NCI-H2196 treated with DMSO at 0.1 percent for 48 hours (cell line): ENCODE measurements at regions not wholly inside any gene's neighbourhood (a gene's known extent, or its start where the extent isn't known, plus 50 kb on each side); places are given as distances from the start of the nearest gene placed in this dataset.

Experiments
- DNase-seq: peaks from one replicate; lab custom pipeline; 2025; ENCODE audit not compliant: unreplicated experiment; lab: John Stamatoyannopoulos, UW

DNA sequence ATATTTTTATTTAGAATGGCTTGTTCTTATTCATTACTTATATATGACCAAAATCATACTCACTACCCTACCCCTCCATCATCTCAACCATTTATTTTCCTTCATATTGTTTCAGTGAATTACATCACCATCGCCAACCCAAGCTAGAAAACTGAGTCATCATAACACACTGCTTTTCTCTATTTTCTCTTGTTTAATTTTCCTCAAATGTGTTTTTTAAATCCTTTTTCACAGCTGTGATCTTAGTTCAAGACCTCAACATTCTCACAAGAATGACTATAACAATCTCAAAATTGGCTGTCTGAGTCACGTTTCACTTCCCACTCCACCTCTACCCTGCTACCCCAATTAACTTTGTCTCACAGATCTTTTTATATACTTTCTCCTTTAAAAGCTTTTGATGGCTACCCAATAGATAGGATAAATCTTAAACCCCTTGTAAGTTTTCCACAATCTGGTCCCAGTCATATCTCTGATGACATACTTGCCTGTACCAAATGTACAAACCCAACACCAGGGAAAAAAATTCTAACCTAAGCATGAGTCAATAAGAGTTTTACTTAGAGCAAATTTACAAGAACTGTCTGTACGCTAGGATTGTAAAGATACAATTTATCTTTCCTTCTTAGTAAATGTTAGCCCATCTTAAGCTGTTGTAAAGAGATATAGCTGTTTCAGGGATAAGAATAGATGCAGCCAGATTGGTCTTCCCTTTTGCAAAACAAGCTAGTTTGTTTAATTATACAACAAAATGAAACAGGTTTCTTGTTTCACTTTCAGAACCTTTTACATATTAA, 635.1 kb upstream of the SLC39A10 start:
- DNase-seq = no peak

DNA sequence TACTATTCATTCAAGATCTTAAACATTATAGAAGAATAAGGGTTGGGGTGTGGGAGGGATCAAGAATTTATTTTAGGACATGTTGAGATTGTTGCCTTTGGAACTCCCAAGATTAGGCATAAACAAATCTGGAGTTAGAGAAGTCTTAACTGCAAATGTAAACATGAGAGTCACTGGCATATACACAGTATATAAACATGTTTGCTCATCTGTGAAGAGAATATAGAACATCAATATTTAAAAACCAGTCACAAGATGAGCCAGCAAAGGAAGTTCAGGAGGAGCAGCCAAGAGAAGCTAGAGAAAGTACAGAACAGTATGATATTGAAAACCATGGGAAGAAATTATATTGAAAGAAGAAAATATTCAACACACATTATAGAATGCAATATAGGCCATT, 638.6 kb upstream of the SLC39A10 start:
- no peak for DNase-seq

DNA sequence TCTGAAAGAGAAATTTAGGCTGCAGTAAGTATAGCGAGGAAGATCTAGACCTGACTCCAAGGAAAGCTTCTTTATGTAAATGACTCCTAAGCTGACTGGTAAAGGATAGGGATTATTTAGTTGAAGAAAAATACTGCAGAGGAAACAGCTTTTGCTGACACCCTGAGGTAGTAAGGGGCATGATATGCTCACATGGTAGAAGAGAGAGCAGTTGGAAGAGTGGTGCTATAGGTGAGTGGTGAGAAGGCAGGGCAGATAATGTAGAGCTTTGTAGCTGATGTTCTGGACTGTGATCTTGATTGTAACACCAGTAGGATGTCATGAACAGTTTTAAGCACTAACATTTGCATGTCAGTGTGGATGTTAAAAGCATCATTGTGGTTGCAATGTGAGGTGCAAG, 639.1 kb upstream of the SLC39A10 start:
- no peak for DNase-seq

DNA sequence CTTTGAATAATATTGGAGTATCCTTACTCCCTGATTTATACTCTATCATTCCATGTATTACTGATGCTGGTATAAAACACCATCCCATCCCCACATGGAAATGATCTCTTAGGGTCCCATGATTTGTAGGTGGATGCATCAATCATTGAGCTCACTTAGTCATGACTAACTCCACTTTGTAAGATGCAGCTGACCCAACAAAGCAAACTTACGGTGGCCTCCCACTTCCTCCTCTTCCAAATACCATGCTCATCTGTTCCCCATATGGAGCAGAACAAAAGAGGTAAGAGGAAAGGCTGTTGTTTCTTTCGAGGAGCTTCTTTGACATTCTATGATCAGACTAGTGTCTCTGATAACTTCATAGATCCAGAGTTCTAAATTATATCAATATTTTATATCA, 640.2 kb upstream of the SLC39A10 start:
- DNase-seq = no peak

DNA sequence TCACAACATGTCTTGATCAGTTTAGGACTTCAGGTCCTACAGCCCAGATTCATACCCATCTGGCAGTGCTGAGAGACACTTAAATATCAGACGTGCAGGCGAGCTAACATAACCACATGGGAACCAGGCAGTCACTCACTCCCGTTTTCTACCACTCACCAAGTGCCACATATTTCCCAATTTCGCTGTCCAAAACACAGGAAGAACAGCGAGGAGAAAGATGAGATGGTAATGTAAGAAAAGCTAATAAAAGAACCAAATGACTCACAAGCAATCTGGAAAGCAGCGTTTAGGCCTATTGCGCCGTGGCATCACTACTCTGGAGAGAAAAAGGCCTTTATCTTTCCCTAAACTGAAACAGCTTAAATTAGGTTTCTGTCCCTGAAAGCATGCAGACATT, 647.8 kb upstream of the SLC39A10 start:
- DNase-seq = no peak

DNA sequence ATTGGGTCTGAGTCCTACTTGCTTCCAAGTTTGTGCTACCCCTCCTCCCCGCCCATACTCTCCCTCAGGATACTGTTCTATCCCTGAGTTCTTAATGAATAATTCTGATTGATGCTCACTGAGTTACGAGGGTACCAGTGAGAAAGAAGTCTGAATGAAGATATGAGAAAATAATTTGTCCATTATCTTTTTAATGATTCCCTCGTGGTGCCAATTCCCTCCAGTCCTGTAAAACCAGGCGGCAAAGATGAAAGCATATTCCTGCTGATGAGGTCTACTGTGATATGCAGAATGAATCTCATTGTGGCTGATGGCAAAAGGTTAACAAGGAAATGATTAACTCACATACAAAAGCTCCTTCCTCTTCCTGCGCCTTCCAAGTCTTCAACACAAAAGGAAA, 650.2 kb upstream of the SLC39A10 start:
- no peak for DNase-seq

DNA sequence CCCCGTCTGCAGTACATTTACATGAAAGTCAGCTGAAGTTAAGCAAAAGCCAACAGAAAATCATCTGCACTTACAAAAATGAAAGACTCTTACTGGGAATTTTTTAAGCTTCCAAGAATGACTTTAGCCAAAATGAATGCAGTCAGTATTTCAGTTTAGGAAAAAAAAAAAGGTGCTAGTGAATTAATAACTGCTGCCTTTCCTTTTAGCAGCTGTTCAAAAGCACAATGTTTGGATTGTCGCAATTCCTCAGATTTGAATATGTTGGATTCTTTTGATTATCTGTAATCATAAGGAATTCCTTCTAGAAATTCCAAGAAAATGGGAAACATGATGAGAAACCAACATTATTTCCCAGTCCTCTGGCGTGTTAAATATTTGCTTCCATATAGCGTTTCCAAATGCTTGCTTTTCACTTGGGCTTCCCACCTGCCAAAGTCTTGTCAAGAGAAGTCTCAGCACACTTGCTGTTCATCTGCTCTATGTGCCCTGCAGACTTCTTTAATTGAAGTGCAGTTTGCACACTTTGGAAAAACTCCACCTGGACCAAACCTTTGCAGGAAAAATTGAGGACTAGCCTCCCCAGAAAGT, 653.0 kb upstream of the SLC39A10 start:
- no peak for DNase-seq

DNA sequence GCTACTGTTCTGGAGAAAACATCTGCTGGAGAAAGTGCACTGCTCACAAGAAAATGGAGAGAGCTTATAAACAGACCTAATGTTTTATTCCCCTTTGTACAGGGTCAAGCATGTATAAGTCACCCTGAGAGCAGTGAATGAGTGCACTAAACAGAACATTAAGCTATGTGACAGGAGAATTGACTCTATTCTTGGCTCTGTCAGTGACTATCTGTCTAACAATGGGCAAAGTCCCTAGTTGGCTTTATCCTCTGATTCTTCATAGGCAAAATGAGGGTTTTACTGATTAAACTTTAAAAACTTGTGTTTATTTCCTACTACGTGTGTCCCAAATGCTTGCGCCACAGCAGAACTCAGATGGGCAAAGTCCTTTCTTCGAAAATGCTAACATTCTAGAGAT, 655.1 kb upstream of the SLC39A10 start:
- DNase-seq = no peak

DNA sequence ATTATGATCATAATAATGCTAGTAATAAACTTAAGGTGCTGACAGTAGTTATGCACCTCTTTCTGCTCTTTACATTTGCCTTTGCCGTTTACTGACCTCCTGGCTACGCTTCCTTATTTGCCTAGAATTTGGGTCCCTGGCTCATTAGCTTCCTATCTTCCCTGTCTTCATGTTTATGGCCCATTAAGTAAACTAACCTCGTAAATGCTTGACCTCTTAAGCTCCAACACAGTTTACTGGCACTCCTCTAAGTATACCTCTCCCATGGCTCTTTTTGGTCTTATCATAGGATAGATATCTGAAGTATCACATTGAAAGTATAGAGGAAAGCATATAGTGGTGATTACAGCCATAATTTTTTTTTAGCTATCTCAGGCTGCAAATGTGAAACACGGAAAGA, 657.3 kb upstream of the SLC39A10 start:
- DNase-seq = no peak

DNA sequence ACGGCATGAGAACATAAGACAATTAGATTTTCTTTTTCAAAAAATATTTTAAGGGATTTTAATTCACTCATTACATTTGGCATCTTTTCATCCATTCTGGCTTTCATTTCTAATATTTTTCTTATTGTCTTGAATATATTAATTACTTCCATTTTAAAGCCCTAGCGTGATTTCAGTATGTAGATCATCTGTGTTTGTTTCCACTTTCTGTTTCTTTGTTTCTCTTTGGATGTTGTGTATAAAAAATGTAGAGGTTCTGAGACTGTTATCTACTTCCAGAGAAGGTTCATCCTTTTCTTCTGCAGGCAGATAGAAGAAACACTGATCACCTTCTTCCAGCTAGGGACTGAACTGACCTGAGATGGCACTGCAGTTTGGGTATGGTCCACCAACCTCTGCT, 664.4 kb upstream of the SLC39A10 start:
- DNase-seq = no peak

DNA sequence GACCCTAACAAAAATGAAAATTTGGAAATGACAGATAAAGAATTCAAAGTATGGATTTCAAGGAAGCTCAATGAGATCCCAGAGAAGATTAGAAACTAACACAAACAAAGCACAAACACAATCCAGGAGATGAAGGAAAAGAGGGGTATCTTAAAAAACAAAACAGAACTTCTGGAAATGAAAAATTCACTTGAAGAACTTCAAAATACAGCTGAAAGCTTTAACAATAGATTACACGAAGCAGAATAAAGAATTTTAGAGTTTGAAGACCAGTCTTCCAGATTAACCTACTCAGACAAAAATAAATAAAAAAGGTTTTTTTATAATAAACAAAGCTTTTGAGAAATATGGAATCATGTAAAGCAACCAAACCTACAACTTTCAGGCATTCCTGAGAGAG, 671.8 kb upstream of the SLC39A10 start:
- DNase-seq = no peak

DNA sequence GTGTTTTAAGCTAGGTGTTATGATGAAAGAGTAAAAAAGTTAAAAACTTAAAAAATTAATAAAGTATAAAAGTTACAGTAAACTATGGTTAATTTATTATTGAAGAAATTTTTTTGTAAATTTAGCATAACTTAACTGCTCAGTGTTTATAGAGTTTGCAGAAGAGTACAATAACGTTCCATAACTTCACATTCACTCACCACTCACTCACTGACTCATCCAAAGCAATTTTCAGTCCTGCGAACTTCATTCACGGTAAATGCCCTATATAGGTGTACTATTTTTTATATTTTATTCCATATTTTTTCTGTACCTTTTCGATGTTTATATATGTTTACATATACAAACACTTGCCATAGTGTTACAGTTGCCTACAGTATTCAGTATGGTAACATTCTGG, 694.8 kb upstream of the SLC39A10 start:
- no peak for DNase-seq

DNA sequence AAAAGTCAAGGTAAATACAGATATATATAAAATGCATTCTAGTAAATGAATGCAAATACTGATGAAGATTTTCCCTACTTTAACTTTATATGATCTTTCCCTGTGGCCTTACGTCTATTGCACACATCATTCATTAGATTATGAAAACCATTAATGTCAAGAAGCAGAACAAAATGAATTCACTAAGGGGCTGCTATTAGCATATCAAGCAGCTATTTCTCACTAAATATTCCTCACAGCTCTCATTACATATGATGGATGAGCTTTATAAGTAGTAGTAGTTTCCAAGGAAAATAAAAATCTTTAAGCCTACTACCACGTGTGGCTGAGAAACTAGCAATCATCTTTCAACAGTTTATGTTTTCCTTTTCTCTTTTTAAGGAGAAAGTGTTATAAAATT, 702.8 kb upstream of the SLC39A10 start:
- no peak for DNase-seq

DNA sequence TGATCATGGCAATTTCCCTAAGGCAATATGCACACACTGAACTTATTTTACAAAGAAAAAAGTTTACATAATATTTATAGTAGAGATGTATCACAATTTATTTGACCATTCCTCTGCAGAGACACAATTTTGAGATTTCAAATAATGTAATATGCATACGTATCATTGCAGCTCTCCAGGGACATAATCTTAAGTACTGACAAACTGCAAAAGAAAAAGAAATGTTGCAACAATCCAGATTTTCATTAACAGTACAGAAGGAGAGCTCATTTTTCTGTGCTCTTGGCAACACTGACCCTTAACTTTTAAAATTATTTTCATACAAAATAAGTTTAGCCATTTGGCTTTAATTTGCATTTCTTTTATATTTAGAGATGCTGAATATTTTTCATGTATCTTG, 710.2 kb upstream of the SLC39A10 start:
- no peak for DNase-seq

DNA sequence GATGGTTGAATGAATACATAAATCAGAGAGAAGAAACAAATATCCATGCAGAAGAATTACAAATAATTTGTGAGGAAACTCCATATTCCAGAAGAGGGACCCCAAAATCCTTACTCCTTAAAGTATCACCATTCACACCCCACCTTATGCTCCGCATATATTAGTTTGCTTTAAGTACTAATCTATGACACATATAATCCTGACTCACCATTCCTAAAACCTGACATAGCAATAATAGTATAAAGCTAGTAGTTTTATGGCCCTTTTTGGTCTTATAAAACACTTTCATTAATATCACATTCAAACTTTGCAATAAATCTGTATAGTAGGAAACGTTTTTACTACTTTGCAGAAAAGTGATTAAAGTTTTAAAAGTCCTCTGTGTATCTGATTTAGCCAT, 719.0 kb upstream of the SLC39A10 start:
- DNase-seq = no peak

DNA sequence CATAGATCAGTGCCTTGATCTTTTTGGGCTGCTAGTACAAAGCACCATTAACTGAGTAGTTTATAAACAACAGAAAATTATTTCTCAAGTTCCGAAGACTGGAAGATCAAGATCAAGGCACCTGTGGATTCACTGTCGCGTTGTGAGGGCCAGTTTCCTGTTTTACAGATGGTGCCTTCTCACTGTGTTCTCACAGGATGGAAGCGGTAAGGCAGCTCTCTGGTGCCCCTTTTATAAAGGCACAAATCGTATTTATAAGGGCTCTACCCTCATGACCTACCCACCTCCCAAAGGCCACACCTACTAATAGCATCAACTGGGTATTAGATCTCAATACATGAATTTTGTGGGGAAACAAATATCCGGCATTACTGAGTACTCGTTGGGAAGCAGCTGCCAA, 729.5 kb upstream of the SLC39A10 start:
- DNase-seq = no peak

DNA sequence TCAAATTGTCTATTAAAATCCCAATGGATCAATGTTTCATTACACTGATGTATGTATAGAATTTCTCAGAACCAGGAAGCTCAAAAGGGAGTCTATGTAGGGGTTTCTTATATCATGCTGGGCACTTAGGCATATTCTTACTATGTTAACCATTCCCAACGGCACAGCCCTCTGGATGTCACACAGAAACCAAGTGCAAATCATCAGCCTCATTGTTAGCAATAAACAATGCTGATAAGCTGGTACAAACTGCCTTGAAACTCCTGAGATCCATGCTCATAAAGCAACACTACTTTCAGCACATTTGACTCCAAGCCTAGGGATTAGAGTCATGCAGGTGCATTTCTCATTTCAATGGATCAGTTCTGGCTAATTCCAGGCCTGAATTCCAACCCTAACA, 730.2 kb upstream of the SLC39A10 start:
- DNase-seq = no peak

DNA sequence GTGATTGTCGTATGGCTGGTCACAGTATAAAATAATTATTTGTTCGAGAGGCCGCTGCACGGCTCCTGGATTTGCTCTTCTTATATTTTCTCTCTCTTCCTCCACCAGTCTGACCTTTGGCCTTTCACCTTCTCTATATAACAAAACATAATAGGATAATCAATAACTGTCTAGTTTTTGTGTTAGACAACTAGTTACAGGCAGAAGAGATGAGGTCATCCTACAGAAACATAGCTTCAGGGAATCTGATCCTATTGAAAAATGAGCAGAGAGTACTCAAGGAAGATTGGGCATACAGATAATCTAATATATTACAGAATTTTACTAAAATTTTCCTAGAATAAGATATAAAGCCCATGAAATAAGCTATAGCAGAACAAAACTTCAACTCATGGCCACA, 731.3 kb upstream of the SLC39A10 start:
- no peak for DNase-seq

DNA sequence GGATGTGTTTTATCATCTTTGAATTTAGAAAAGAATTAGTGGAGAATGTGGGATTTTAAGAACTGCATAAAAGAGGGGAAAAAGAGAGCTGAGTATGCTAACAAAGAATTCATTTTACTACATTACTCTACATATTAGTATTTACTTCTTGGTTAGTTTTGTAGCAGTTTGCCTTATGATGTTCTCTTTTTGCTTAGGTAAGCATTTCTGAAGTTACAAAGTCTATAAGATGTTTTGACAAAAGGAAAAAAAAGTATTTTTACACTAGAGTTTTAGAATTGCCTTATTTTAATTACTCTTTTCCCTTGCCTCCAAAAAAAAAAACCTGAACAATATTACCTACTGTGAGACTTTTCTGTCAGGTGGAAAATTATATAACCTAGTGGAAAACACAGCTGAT, 739.5 kb upstream of the SLC39A10 start:
- no peak for DNase-seq

DNA sequence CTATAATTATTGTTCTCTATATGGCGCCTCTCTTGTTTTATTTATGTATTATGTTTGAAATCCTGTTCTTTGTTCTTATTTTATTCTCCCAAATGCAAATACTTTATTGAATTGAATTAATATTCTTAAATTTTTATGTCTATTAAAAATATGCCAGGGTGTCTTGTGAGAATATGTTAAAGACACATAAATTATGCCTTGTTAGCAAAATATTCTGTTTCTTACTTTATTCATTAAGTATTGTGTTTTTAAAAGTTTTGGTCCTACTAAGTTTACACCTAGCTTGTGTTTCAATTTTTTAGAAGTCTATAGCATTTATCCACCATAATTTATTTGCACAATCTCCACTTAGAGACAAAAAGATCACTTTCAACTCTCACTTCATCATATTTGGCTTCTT, 741.5 kb upstream of the SLC39A10 start:
- DNase-seq = no peak

DNA sequence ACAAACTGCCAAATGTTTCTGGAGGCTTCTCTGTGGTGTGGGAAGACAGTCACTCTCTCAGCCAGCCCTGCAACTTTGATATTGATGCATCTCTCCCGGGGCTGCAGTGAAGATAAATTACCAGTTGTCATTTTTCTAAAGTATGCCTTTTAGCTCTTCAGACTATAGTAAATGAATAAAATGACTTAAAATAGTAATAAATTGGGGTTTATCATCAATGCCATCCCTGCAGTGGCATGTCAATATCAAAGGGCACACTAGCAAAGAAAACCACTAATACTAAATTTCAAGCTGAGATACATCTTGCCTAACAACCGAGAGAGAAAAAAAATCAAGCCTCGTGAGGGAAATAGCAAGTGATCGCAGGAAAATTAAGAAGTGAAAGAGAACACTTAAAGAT, 749.5 kb upstream of the SLC39A10 start:
- DNase-seq = no peak

DNA sequence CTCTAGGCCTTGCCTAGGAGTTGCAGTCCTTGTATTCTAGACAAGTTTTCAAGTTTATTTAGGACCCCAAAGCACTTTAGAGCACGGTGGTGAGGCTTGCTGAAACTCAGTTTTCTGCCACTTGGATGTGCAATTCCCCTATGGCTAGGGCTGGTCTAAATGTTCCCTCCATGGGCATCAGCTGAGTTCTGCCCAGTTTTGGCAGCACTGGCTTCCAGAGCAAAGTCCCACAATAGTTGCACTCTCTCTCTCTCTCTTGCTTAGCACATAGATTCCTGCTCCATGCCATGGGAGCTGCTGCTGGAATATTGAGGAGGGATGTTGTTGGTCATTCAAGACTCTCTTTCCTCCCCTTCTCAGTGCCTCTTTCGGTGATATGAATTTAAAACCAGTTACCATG, 760.2 kb upstream of the SLC39A10 start:
- no peak for DNase-seq

DNA sequence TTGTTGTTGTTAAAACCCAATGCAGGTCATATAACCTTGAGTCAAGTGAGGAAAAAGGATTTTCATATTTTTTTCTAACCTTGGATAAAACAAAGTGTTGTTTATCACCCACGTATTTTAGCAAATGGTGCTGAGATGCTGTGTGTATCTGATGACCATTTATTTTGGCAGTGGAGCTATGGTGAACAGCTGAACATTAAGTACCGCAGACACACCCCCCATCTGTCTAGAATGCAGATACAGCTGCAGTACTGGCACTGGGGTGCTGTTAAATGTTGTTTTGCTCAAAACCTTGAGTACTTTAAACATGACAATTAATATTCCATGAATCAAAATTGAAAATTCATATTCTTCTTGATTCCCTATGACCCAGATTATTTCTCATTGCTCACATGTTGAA, 773.3 kb upstream of the SLC39A10 start:
- DNase-seq = no peak
